ENCODE measurements at regions not wholly inside any gene's neighbourhood (a gene's known extent, or its start where the extent isn't known, plus 50 kb on each side); places are given as distances from the start of the nearest gene placed in this dataset.

DNA sequence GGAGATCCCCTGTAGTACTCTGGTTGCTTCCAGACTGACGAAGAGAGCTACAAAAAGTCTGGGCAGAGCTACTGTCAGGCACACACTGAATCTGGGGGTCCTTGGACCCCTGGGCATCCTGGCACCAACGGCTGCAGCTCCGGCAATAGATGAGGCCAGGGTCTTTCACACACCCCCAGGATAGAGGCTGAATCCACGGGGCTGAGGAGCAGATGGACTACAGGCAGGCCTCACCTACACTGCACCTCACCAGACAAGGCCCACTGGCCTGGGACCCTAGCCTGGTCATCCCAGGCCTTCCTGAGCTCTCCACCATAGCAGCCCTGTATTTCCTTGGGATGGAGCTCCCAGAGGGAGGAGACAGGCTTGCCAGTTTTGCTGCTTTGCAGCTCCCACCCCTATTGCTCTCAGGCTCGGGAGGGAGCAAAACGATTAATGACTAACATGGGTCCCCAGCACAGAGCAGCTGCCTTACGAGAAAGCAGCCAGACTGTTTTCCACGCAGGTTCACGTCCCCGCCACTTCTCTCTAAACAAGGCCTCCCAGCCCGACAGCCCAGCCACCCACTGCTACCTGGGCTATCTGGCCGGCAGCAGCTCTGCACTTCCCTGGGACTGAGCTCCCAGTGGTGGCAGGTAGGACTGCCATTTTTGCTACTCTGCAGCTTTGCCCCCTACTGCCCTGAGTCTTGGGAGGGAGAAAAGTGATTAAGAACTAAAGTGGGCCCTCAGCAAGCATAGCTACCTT is 1022.5 kb upstream of the ADGRL2 start:
- DNase-seq (ENCODE audit: low spot score) = no peak

DNA sequence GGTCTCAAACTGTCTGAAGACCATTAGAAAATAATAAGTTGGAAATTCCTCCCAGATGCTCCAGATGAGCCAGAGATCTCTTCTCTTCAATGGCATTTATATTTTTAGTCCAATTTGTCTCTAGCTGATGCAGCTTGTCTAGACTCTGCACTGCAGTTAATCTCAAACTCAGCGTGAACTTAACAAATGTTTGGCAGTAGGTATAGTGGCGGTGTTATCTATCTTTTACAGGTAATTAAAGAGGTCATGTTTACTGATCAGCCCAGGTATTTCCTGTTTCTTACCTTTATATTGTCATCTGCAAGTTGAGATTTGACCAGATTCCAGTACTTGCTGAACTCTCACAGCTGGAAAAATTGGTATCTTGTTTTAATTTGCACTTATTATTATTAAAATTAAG is 1024.5 kb upstream of the ADGRL2 start:
- no peak for DNase-seq (ENCODE audit: low spot score)

DNA sequence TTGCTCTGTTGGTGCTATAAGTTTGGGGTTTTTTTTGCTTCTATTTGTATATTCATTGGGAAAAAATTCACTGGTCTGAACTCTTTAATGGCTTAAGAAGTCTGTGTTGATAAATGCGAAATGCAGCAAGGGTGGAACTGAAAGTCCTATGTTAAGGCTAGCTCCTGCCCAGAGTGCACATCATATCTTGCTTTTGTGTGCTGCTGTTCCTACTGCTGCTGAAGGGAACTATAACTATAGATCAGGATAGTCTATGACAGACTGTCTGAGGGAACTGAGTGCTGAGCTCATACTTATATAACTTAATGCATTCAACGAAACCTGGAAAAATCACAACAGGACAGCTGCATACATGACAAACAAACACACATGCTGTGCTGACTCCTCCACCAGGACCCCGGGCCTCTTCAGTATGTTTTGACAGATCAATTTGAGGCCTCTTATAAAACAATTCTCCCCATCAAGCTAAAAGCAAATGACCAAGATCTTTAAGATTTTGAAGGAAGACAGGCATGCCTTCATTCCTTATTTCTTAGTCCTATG is 1031.5 kb upstream of the ADGRL2 start:
- DNase-seq (ENCODE audit: low spot score) = no peak

DNA sequence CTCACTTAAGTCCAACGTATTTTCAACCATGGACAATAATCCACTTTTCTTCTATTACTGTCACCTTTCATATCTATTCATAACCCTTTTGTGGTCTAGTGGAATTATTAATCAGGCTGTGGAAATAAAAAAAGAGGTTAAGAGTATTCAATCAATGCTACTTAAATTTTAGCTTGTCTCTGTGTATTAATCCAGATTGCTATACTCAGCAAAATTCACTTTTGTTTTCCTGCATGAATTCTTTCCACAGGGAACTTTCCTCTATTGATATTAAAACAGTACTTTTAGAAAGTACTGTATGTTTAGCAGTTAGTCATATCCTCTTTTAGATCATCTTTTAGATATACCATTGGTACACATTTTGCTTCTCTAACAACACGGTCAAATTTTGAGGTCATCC is 1033.0 kb upstream of the ADGRL2 start:
- no peak for DNase-seq (ENCODE audit: low spot score)

DNA sequence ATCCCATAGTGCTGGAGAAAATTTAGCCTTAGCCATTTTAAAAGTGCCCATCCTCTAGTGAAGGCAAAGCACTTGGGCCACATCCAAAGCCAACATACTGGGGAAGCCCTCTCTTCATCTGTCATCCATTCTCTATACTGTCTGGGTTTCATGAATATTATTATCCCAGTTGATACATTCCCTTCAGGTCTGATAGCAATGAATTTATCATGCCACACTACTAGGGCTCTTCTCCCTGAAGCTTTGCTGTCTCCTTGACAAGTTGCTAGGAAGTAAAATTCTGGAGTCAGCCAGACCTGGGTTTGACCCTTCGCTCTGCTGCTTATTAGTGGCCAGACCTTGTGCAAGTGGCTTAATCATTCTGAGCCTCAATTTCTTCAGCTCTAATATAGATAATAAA is 1041.4 kb upstream of the ADGRL2 start:
- no peak for DNase-seq (ENCODE audit: low spot score)

DNA sequence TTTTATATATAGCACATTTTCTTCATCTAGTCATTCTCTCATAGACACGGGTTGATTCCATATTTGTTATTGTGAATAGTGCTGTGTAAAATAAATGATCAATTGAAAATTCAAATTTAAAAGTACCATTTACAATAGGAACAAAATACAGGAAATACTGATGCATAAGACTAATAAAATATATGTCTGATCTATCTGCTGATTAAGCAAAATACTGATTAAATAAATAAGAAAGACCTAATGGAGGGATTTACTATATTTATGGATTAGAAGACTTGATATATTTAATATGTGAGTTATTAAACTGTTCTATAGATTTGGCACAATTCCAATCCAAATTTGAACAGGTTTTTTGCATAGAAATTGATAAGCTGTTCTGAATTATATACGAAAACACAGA is 1044.8 kb upstream of the ADGRL2 start:
- DNase-seq (ENCODE audit: low spot score) = no peak

DNA sequence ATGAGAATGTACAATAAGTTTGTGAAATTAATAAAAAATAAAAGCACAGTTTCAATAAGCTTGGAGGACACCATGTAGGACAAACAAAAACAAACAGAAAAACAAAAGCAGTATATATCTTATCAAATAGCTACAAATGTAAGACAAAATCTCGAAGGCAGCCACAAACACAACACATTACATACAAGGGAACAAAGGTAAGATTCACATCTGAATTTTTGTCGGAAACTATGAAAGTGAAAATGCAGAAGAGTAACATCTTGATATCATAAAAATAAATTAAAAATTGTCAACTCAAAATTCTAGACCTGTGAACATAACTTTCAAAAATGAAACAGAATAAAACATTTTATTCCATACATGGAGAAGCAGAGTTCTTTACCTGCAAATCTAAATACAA is 1049.5 kb upstream of the ADGRL2 start:
- DNase-seq (ENCODE audit: low spot score) = no peak

DNA sequence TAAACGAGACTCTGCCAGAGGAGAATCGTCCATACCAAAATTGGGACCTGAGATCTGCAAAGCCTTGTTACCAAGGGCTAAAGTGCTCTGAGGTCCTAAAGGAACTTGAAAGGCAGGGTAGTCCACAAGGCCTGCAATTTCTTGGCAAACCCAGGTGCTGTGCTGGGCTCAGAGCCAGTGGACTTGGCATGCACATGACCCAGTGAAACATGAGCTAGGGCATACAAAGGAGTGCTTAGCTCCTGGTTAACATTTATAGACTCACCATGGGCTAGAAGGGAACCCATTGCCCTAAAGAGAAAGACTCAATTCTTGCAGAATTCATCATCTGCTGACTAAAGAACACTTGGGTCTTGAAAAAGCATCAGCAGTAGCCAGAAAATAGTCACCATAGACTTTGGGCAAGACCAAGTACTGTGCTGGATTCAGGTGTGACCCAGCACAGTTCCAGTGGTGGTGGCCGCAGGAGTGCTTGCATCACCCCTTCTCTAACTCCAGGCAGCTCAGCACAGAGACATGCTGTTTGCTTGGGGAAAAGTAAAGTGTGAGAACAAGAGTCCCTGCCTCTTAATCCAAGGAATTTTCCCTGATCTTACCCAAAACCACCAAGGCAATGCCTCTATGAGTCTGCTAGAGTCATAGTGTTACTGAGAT is 1069.4 kb upstream of the ADGRL2 start:
- no peak for DNase-seq (ENCODE audit: low spot score)

DNA sequence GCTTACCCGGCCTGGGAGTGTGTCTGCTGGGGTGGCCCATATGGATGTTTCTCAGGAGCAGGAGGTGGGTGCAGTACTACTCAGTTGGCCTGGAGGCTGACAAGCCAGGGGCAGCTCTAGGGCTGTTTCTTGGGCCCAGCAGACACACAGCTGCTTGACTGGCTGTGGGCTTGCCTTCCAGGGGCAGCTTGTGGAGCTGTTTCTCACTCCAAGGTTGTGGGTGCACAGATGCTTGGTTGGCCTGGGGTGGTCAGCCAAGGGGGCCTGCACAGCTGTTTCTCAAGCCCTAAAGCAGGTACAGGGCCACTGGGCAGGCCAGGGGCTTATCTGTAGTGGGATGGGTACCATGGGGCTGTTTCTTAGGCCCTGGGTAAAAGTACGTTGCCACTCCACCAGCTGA is 1078.1 kb upstream of the ADGRL2 start:
- DNase-seq (ENCODE audit: low spot score) = no peak

DNA sequence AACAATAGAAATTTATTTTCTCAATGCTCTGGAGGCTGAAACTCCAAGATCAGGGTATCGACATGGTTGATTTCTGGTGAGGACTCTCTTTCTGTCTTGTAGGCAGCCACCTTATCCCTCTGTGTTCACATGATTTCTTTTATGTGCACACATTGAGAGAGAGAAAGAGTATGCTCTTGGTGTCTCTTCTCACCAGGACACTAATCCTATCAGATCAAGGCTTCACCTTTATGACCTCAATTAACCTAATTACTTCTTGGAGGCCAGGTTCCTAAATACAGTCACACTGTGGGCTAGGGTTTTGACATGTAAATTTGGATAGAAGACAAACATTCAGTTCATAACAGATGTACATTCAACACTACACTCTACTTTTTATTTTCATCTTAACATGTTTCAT is 1094.2 kb upstream of the ADGRL2 start:
- DNase-seq (ENCODE audit: low spot score) = no peak

DNA sequence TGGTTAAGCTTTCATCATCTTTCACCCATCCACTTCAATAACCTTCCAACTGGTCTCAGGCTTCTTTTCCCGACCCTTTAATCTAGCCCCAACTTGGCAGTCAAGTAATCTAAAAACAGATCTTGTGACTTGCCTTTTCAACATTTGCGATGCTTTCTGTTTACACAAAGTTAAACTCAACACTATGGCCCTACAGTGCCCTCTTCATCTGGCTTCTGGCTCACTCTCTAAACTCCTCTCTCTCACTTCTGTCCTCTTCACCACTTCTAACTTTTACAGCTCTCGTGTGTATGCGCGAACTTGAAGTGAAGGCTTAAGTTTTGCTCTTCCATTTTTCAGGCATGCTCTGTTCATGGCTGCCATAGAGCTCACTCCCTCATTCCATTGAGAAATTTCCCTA is 1122.3 kb upstream of the ADGRL2 start:
- no peak for DNase-seq (ENCODE audit: low spot score)

DNA sequence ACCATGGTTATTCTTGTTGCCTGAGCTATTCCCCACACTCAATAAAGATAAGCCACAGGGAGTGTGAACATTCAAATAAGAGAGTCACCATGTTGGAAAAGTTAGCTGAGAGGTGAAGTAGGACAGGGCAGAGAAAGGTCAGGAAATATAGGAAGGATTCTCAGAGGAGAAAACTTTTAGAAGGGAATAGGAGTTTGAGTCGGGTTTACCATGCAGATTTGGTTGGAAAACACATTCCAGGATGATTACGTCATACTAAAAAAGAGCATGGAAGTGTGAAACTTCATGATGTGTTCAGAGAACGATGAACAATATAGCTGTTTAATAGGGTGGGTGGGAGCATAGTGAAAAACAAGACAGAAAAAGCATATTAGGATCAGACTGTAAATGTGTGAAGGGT is 1125.3 kb upstream of the ADGRL2 start:
- no peak for DNase-seq (ENCODE audit: low spot score)

DNA sequence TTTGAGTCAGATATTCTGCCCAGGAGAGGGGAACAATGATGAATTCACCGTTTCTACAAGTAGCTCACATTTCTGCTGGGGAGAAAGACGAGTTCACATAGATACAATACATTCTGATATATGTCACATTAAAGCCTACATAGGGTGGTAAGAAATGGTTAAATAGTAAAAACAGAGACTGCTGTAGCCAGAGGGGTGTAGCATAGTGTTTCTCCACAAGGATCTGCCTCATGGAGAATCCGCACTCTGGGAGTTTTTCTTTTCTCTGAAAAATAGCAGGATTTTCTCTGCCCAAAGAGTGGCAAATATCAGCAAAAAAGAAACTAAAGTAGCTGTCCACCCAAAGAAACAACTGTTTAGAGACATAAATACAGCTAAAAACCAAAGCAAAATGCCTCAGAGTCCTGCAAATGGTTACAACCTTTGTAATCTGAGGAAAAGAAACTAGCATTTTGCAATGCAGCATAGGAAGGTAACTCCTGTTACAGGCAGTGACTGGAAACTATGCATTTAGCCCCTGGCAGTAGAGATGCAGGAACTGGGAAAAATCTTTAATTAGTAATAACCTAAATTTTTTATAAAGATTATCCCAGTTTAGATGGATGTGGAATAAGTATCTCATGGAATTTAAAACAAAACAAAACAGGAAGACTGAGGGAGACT is 1126.7 kb upstream of the ADGRL2 start:
- DNase-seq (ENCODE audit: low spot score) = no peak

DNA sequence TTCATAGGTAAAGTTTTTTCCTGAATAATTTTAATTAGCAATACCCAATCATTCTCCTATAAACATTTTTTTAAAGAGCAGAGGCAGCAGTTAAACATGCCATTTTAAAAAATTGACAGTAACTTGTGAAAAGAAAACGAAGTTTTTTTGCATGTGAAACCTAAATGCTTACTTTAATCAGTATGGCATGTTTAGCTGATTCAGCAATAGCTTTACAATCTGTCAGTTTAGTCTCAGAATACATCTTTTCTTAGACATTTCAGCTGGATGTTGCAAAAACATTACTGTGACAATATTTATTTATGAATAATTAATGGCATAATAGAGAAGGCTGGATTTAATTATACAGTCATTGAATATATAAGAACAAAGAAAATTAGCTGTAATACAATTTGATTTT is 1132.4 kb upstream of the ADGRL2 start:
- DNase-seq (ENCODE audit: low spot score) = no peak

DNA sequence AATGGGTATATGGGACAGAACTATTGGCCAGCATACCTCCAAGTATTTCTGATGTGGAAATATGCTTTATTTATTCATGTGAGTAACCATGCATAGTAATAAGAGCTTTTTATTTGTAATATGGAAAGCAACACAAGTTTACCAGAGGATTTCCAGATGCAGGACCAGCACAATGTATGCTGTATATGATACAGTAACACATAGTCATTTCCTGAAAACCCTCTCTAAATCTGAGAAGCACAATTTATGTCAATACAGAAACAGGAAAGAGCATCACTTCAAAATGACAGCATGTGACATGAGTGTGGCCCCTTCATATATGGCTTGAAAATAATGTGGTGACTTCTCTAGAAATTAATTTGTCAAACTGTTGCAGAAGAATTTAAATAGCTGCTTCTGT is 1134.7 kb upstream of the ADGRL2 start:
- no peak for DNase-seq (ENCODE audit: low spot score)

DNA sequence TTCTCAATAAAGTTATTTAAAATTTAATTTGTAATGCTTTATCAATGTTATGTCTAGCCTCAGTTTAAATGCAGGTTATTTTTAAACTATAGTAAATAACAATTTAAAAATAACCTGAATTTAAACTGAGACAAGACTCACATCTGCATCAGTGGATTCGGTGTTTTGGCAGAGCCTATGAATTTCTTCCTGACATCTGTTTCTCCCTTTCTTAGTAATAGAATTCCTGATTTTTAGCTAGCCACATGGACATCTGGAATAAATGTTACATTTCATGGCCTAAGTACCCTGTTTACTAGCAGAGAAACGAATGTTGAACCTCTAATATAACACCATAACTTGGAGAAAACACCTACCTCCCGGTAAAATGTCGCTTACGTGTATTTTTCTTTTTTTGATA is 1141.6 kb upstream of the ADGRL2 start:
- no peak for DNase-seq (ENCODE audit: low spot score)

DNA sequence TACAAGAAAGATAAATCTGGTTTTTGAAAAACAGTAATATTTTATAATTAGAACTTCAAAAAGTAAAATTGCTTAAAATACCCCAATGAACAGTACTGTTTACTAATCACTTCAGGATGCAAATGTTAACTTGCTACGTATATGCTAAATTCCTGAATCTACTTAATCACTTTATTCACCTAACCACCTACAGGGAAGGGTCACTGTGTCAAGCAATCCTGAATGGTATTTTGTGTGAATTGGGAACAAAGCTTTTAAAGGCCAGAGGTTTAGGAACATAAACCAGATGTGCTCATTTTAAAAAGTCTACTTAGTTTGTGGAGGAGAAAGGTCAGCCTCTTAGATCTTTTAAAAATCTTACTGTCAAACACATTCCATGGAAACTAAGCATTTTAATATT is 1143.0 kb upstream of the ADGRL2 start:
- DNase-seq (ENCODE audit: low spot score) = no peak

DNA sequence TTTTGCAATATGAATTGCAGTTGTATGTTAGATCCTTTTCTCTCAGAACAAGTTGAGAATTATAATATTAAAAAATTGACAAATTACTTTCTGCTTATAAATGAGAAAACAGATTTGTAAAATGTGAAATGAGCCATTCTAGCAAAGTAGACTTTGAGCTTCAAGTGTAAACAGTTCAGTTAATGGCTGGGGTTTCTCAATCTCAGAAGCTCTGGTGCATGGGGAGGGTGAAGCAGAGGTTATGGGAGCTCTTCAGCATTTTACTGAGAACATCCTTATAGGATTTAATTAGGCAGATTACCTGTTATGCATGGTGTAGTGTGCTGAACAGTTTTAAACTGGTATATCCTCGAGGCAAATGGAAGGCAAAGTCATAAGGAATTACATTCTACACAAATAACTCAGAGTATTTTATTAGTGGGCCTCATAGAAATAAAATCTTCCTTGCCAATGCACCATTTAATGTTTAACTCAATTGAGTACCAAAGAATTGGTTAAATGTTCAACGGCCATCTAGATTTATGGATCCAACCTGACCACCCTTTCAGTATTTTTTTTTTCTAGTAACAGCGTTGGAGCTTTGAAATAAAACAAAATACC is 1143.6 kb upstream of the ADGRL2 start:
- no peak for DNase-seq (ENCODE audit: low spot score)

DNA sequence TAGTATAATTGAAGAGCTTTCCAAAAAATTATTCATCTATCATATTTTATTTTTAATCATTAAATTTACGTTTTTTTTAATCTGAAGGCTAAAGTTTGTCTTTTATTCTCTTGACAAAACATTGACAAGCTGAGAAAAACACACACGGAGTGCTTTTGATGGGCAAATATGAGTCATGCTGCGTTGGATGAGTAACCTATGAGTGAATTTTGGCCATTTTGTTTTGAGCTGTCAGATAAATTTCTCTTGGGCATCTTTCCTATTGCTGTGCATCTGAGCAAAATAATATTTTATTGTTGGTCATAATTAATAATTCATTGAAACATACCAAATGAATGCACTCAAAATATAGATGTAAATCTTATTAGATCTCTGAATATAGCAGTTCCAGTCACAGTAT is 1144.1 kb upstream of the ADGRL2 start:
- DNase-seq (ENCODE audit: low spot score) = no peak

DNA sequence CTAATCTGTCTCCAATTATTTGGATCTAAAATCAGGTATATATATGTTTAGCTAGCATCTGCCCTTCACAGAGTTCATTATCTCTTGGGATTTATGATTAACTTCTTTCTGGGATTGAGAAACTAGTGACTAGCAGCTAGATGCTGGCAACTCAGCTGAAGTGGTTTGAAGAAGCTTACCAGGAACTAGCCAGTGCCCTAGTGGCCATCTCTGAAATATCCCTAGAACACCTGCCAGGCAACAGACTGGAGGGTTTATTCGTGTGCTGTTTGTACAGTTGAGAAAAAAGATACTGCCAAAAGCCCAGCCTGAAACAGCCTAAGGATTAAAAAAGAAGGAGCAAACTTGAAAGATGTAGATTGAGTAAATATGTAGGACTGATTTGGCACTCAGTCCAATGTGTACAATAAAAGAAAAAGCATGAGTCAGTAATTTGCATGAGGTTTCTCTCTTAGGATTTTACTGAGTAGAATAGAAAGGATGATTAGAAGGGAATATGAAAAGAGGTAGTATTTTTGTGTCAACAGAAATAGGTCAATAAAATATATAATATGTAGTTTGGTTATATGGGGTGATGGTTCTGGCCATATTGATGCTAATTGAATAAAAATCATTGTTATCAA is 1144.6 kb upstream of the ADGRL2 start:
- no peak for DNase-seq (ENCODE audit: low spot score)

DNA sequence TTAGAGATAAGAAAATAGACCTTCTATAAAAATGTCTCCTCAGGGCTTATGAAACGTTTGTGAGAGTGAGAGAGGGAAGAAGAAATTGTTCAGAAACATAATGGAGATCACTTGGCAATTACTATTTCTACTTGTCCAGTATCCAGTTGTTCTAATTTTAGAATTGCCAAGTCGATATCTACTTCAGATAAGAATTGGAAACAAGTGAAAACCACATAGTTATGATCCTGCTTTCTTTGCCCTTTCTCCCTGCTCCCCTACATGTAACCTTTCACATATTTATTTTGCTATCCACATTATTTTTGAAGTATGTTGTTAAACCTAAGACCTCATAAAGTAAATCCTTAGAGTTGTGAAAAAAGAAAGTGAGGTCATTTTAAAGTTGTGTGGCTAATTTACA is 1154.7 kb upstream of the ADGRL2 start:
- DNase-seq (ENCODE audit: low spot score) = no peak

DNA sequence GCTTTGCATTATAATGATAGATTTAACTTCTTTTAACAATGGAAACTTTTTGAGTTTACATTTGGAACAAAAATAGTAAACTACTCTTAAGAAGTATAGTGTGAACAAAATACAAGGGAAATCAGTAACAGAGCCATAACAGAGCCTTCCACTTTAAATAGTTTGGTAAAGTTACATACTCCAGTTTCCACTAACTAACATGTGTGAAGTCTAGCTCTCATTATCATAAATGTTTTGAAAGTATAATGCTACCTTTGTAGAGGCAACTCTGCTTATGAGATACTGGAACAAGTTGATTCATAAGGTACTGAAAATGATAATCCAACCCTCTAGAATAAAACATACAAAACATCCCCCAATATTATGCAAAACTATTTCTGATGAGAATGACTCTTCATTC is 1155.1 kb upstream of the ADGRL2 start:
- DNase-seq (ENCODE audit: low spot score) = no peak
